Kidney (tissue), 13 donors: ENCODE measurements at regions not wholly inside any gene's neighbourhood (a gene's known extent, or its start where the extent isn't known, plus 50 kb on each side); places are given as distances from the start of the nearest gene placed in this dataset.

Experiments
- DNase-seq, 5 donors: peaks; one replicate each; pipeline ENCODE4 v3.0.0-alpha.2; 2013 to 2020
- FAIRE-seq: peaks from 2 replicates; lab custom pipeline; 2012; peaks lifted over from hg19 to GRCh38; lab: Jason Lieb, UNC
- H3K27ac ChIP-seq, 2 donors: one replicate each; pipeline ENCODE4 v1.7.0; 2013; ENCODE audit warnings: low read depth in 2 of 2, low read length in 2 of 2, inconsistent platforms in 1 of 2
- H3K27me3 ChIP-seq: one replicate; pipeline ENCODE4 v1.7.1; 2013; ENCODE audit warnings: low read length, inconsistent platforms; ENCODE audit not compliant: control insufficient read depth, insufficient read depth
- H3K36me3 ChIP-seq, 3 donors: one replicate each; pipeline versions ENCODE4 v1.7.0 to v1.7.1; 2013; ENCODE audit warnings: low read length in 3 of 3, control low read depth in 1 of 3, inconsistent platforms in 1 of 3; ENCODE audit not compliant: insufficient read depth in 3 of 3, control insufficient read depth in 2 of 3
- H3K4me1 ChIP-seq, 3 donors: one replicate each; pipeline versions ENCODE4 v1.7.0 to v1.7.1; 2013; ENCODE audit warnings: low read length in 3 of 3, inconsistent platforms in 1 of 3, low read depth in 1 of 3; ENCODE audit not compliant: control insufficient read depth in 2 of 3, insufficient read depth in 2 of 3
- H3K4me3 ChIP-seq, 3 donors: one replicate each; pipeline versions ENCODE4 v1.7.0 to v1.8.1; 2013; ENCODE audit warnings: low read length in 3 of 3, control low read depth in 1 of 3, inconsistent platforms in 1 of 3
- H3K9ac ChIP-seq, 3 donors: one replicate each; pipeline versions ENCODE4 v1.7.0 to v1.7.1; 2013; ENCODE audit warnings: low read length in 3 of 3, control low read depth in 1 of 3, inconsistent platforms in 1 of 3
- H3K9me3 ChIP-seq, 3 donors: one replicate each; pipeline versions ENCODE4 v1.7.0 to v1.7.1; 2013; ENCODE audit warnings: low read length in 3 of 3, control low read depth in 1 of 3, inconsistent platforms in 1 of 3; ENCODE audit not compliant: control insufficient read depth in 2 of 3, insufficient read depth in 1 of 3
- CTCF ChIP-seq: IDR thresholded peaks from 3 replicates; pipeline ENCODE4 v1.5.1; 2012; ENCODE audit warnings: mild to moderate bottlenecking, moderate library complexity, borderline replicate concordance; ENCODE audit not compliant: insufficient read depth; ENCODE audit errors: extremely low read depth
- intact Hi-C: fragments of 100-400 bp; cut with DNase I; formaldehyde crosslinking; loops from one replicate; pipeline ENCODE4 v1.11.1; 2022
- donor health status: control.
- donor health status: control.
- donor health status: control.
- donor health status: control.
- donor health status: control.
- donor health status: DM: yes; HTN: yes; CAD: no.
- donor health status: Normal renal cell carcinoma (clear cell type).

DNA sequence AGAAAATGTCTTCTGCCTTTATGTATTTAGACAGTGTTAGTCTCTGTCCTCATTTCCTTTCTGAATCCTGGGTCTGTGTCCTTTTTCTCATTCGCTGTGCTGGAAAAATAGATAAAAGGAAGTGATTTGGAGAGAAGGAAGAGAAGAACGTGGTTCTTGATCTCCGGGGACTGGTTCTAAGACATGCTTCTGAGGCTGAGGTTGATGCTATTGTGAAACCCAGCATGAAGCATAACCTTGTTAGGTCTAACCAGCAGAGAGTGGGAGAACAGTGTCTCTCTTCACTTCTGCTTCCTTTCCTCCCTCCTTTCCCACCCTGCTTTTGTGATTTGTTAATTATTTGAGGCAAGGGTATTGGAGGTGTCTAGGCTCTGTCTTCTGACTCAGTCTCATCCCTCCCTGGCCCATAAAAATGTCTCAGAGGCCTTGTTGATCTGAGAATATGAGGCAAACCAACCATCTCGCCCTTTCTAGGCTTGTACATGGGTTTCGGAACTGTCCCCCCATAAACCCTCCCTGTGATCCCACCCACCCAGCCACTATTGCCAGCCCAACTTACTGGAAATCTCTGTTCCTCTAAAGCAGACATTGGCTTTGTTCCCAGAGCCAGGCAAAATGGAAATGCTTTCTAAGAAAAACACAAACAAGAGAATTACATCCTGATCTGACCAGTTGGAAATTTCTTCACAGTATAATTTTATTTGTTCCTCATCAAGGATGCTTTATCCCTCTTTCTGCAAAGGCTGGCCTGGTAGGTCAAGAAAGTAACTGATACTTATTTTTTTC, 360.6 kb upstream of the TNP1 start:
- Histone ChIP-seq H3K27me3 (no peaks in the 10 kb centered on the region), H3K9me3 (no peaks in the 10 kb centered on the region), H3K4me1 (no peaks in the 10 kb centered on the region), H3K4me3 (no peak overlapping the region), H3K9ac (no peak overlapping the region), H3K36me3 (no peaks in the 10 kb centered on the region), H3K27ac (no peak overlapping the region)
- intact Hi-C loops: no loop called here
- DNase-seq (peak in 1 of 5 donors; percentile 61), FAIRE-seq (no peak)
- no peak for TF ChIP-seq CTCF

- no peak for FAIRE-seq
- H3K27me3 ChIP-seq: no peaks in the 10 kb centered on the region
- intact Hi-C loops: no loop called here
- no peak for TF ChIP-seq CTCF
- no peak overlapping the region for H3K27ac ChIP-seq
- H3K9me3 ChIP-seq: no peaks in the 10 kb centered on the region
- no peak overlapping the region for H3K9ac ChIP-seq
- H3K36me3 ChIP-seq: no peaks in the 10 kb centered on the region
- DNase-seq: no peak
- H3K4me1 ChIP-seq: no peaks in the 10 kb centered on the region
- H3K4me3 ChIP-seq: no peak overlapping the region
Observed at GRCh38 chr2:217219164-217219520, 359.3 kb upstream of the TNP1 start.

GRCh38 chr2:217218269-217219163, 358.7 kb upstream of the TNP1 start:
- Histone ChIP-seq H3K9ac (no peak overlapping the region), H3K9me3 (no peaks in the 10 kb centered on the region), H3K27ac (no peak overlapping the region), H3K4me3 (no peak overlapping the region), H3K4me1 (no peaks in the 10 kb centered on the region), H3K36me3 (no peaks in the 10 kb centered on the region), H3K27me3 (no peaks in the 10 kb centered on the region)
- no peak for FAIRE-seq
- intact Hi-C loops: no loop called here
- TF ChIP-seq CTCF: no peak
- DNase-seq: no peak
